ENCODE measurements at regions not wholly inside any gene's neighbourhood (a gene's known extent, or its start where the extent isn't known, plus 50 kb on each side); places are given as distances from the start of the nearest gene placed in this dataset. TPM values are rescaled to one million over a fixed set of nuclear protein-coding genes. Genes with fewer than 3 reads are reported as not detected.

GRCh38 chr5:126369995-126370731 lies 53.0 kb upstream of the GRAMD2B start:
- no peak for DNase-seq (ENCODE audit: low spot score)
- Mint-ChIP-seq H3K36me3 (no peaks in the 10 kb centered on the region), H3K27ac (peak overlapping the region; percentile 9), H3K27me3 (ENCODE audit: insufficient read depth, low read depth) (no peaks in the 10 kb centered on the region), H3K4me3 (no peak overlapping the region), H3K9me3 (no peaks in the 10 kb centered on the region), H3K4me1 (peaks cover 30% of the 10 kb centered on the region)
- peak overlapping the region; percentile 29 for H3K4me2 ChIP-seq
- no peaks in the 10 kb centered on the region for H3K9me3 ChIP-seq (ENCODE audit: low read depth)
- no peaks in the 10 kb centered on the region for H3K27me3 ChIP-seq
- H3K36me3 ChIP-seq = no peaks in the 10 kb centered on the region
- H4K20me1 ChIP-seq (ENCODE audit: low read depth) = no peaks in the 10 kb centered on the region
- peak overlapping the region; percentile 78 for H2AFZ ChIP-seq (replicated peaks)
- H3K4me3 ChIP-seq = no peak overlapping the region
- H3F3A ChIP-seq (ENCODE audit: low read depth) = peaks cover 21% of the 10 kb centered on the region
- H3K4me1 ChIP-seq = peaks cover 31% of the 10 kb centered on the region
- no peak overlapping the region for H3K27ac ChIP-seq
- no peak overlapping the region for H3K9ac ChIP-seq
- no peak for TF ChIP-seq EZH2phosphoT487 (IDR thresholded peaks at IDR 0.05)
- no peak for TF ChIP-seq CTCF (IDR thresholded peaks at IDR 0.05)
- TF ChIP-seq EZH2 (IDR thresholded peaks at IDR 0.05) = no peak
- H3K79me2 ChIP-seq (ENCODE audit: low read depth) = no peaks in the 10 kb centered on the region

- no peak for DNase-seq (ENCODE audit: low spot score)
- no peaks in the 10 kb centered on the region for H3K36me3 ChIP-seq
- H3F3A ChIP-seq (ENCODE audit: low read depth) = peaks cover 21% of the 10 kb centered on the region
- H4K20me1 ChIP-seq (ENCODE audit: low read depth) = no peaks in the 10 kb centered on the region
- Mint-ChIP-seq H3K4me3 (no peak overlapping the region), H3K36me3 (no peaks in the 10 kb centered on the region), H3K4me1 (peaks cover 30% of the 10 kb centered on the region), H3K27ac (no peak overlapping the region), H3K27me3 (ENCODE audit: insufficient read depth, low read depth) (no peaks in the 10 kb centered on the region), H3K9me3 (no peaks in the 10 kb centered on the region)
- no peaks in the 10 kb centered on the region for H3K9me3 ChIP-seq (ENCODE audit: low read depth)
- peak overlapping the region; percentile 78 for H2AFZ ChIP-seq (replicated peaks)
- H3K4me3 ChIP-seq = no peak overlapping the region
- H3K4me1 ChIP-seq = peaks cover 31% of the 10 kb centered on the region
- TF ChIP-seq EZH2phosphoT487 (IDR thresholded peaks at IDR 0.05) (no peak), EZH2 (IDR thresholded peaks at IDR 0.05) (no peak), CTCF (IDR thresholded peaks at IDR 0.05) (peak; percentile 16)
- H3K9ac ChIP-seq = no peak overlapping the region
- H3K27me3 ChIP-seq = no peaks in the 10 kb centered on the region
- H3K27ac ChIP-seq = no peak overlapping the region
- no peaks in the 10 kb centered on the region for H3K79me2 ChIP-seq (ENCODE audit: low read depth)
- H3K4me2 ChIP-seq = no peak overlapping the region
These were observed 52.2 kb upstream of the GRAMD2B start for GRCh38 chr5:126370796-126371718.

GRCh38 chr5:126373375-126374108 lies 49.7 kb upstream of the GRAMD2B start:
- Histone ChIP-seq H3K27ac (no peak overlapping the region), H3K9me3 (ENCODE audit: low read depth) (no peaks in the 10 kb centered on the region), H2AFZ (replicated peaks) (no peak overlapping the region), H3K4me3 (no peak overlapping the region), H3F3A (ENCODE audit: low read depth) (peaks cover 13% of the 10 kb centered on the region), H3K79me2 (ENCODE audit: low read depth) (no peaks in the 10 kb centered on the region), H3K36me3 (no peaks in the 10 kb centered on the region), H3K27me3 (no peaks in the 10 kb centered on the region), H3K9ac (no peak overlapping the region), H4K20me1 (ENCODE audit: low read depth) (no peaks in the 10 kb centered on the region), H3K4me2 (no peak overlapping the region), H3K4me1 (peaks cover 24% of the 10 kb centered on the region)
- peaks cover 25% of the 10 kb centered on the region for H3K4me1 Mint-ChIP-seq
- TF ChIP-seq EZH2phosphoT487 (IDR thresholded peaks at IDR 0.05) (no peak), EZH2 (IDR thresholded peaks at IDR 0.05) (no peak), CTCF (IDR thresholded peaks at IDR 0.05) (no peak)
- H3K36me3 Mint-ChIP-seq = no peaks in the 10 kb centered on the region
- no peaks in the 10 kb centered on the region for H3K9me3 Mint-ChIP-seq
- DNase-seq (ENCODE audit: low spot score) = no peak
- H3K4me3 Mint-ChIP-seq = no peak overlapping the region
- no peak overlapping the region for H3K27ac Mint-ChIP-seq
- peaks cover 3% of the 10 kb centered on the region for H3K27me3 Mint-ChIP-seq (ENCODE audit: insufficient read depth, low read depth)

Small RNA genes in the stretch of these regions (small RNA-seq; reads per million reads assigned to genes)
- gene HMGB1P22 (not detected), gene RN7SKP117 (not detected)
